ENCODE measurements at regions not wholly inside any gene's neighbourhood (a gene's known extent, or its start where the extent isn't known, plus 50 kb on each side); places are given as distances from the start of the nearest gene placed in this dataset.

DNA sequence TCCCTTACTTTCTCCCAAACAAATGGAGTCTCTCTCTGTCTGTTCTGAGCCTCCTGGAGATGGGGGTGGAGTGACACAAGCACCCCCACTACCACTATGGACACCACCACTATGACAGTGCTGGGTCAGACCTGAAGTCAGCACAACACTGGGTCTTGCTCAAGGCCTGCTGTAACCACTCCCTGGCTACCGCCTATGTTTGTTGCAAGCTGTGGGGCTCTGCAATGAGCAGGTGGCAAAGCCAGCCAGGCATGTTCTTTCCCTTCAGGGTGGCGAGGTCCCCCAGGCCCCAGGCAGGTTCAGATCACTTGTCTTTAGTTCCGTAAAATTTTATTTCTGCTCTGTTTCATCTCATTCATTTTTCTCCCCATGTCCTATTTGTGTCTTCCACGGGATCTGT is 349.8 kb downstream of the TMEM121 start:
- TF ChIP-seq, protein P1, sequence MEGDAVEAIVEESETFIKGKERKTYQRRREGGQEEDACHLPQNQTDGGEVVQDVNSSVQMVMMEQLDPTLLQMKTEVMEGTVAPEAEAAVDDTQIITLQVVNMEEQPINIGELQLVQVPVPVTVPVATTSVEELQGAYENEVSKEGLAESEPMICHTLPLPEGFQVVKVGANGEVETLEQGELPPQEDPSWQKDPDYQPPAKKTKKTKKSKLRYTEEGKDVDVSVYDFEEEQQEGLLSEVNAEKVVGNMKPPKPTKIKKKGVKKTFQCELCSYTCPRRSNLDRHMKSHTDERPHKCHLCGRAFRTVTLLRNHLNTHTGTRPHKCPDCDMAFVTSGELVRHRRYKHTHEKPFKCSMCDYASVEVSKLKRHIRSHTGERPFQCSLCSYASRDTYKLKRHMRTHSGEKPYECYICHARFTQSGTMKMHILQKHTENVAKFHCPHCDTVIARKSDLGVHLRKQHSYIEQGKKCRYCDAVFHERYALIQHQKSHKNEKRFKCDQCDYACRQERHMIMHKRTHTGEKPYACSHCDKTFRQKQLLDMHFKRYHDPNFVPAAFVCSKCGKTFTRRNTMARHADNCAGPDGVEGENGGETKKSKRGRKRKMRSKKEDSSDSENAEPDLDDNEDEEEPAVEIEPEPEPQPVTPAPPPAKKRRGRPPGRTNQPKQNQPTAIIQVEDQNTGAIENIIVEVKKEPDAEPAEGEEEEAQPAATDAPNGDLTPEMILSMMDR (IDR thresholded peaks at IDR 0.05), result no peak
- TF ChIP-seq POLR2AphosphoS5 (IDR thresholded peaks at IDR 0.05) (no peak), POLR2A (IDR thresholded peaks at IDR 0.05) (no peak), EP300 (IDR thresholded peaks at IDR 0.05) (no peak)
